ENCODE measurements at regions not wholly inside any gene's neighbourhood (a gene's known extent, or its start where the extent isn't known, plus 50 kb on each side); places are given as distances from the start of the nearest gene placed in this dataset.

- no peak for TF ChIP-seq TAF1 (IDR thresholded peaks at IDR 0.05; ENCODE audit: borderline replicate concordance, insufficient read depth, low read length)
- TF ChIP-seq POLR2AphosphoS5 (IDR thresholded peaks at IDR 0.05; ENCODE audit: low read depth, low read length) = no peak
- no peak for TF ChIP-seq REST (IDR thresholded peaks at IDR 0.05; ENCODE audit: insufficient read depth in 1 of 2, low read depth in 2 of 2, low read length in 2 of 2)
Measured at GRCh38 chr20:58109126-58109880, 119.2 kb downstream of the ANKRD60 start.
